H1 (cell line): ENCODE measurements at regions not wholly inside any gene's neighbourhood (a gene's known extent, or its start where the extent isn't known, plus 50 kb on each side); places are given as distances from the start of the nearest gene placed in this dataset.

Experiments used
- CTCF ChIA-PET: fragments of 300-600 bp; sonication (Branson Sonifier 250); formaldehyde crosslinking; loops from one replicate; lab custom pipeline; 2021; ENCODE audit not compliant: partially characterized antibody; lab: Charles Lee
- POLR2A ChIA-PET: fragments of 300-600 bp; sonication (Branson Sonifier 250); formaldehyde crosslinking; loops from one replicate; lab custom pipeline; 2021; ENCODE audit warnings: inconsistent platforms; ENCODE audit not compliant: partially characterized antibody; lab: Charles Lee
- DNase-seq, 2 experiments: peaks; one replicate each; pipeline versions ENCODE4 v3.0.0 to v3.0.0-alpha.2; 2010 to 2022; ENCODE audit warnings: low spot score in 2 of 2, low read depth in 1 of 2, mixed read lengths in 1 of 2
- FAIRE-seq: peaks from 2 replicates; lab custom pipeline; 2011; peaks lifted over from hg19 to GRCh38; lab: Jason Lieb, UNC
- H2AFZ ChIP-seq: 2 replicates; pipeline ENCODE4 v1.8.1; 2012; ENCODE audit warnings: low read length, inconsistent platforms
- H2AK5ac ChIP-seq: 2 replicates; pipeline ENCODE4 v1.6.1; 2013; ENCODE audit warnings: low read depth, low read length
- H2BK120ac ChIP-seq: replicated peaks from 2 replicates; pipeline ENCODE3; 2013; ENCODE audit warnings: low read depth, low read length, inconsistent platforms
- H2BK12ac ChIP-seq: 2 replicates; pipeline ENCODE4 v1.6.1; 2013; ENCODE audit warnings: low read depth, low read length
- H2BK15ac ChIP-seq: 2 replicates; pipeline ENCODE4 v1.6.1; 2013; ENCODE audit warnings: low read length
- H2BK20ac ChIP-seq: 2 replicates; pipeline ENCODE4 v1.6.1; 2013; ENCODE audit warnings: low read length
- H2BK5ac ChIP-seq: 2 replicates; pipeline ENCODE4 v1.6.1; 2013; ENCODE audit warnings: low read depth, low read length
- H3K14ac ChIP-seq: 2 replicates; pipeline ENCODE4 v1.6.1; 2013; ENCODE audit warnings: inconsistent platforms; ENCODE audit not compliant: insufficient read length
- H3K18ac ChIP-seq: 2 replicates; pipeline ENCODE4 v1.6.1; 2013; ENCODE audit warnings: low read length; ENCODE audit errors: extremely low read depth
- H3K23ac ChIP-seq: 2 replicates; pipeline ENCODE4 v1.6.1; 2013; ENCODE audit warnings: inconsistent platforms; ENCODE audit not compliant: insufficient read length
- H3K23me2 ChIP-seq: 2 replicates; pipeline ENCODE4 v1.6.1; 2013; ENCODE audit warnings: low read depth, low read length
- H3K27ac ChIP-seq: 2 replicates; pipeline ENCODE4 v1.6.1; 2011; ENCODE audit warnings: low read depth, low read length, inconsistent platforms
- H3K27me3 ChIP-seq, 4 experiments: replicated peaks in 1 of 4; 1 replicate in 1 of 4; 2 replicates in 3 of 4; pipeline versions ENCODE4 v1.6.1 to v1.8.1; 2011 to 2013; ENCODE audit warnings: low read length in 3 of 4, mild to moderate bottlenecking in 3 of 4, inconsistent platforms in 2 of 4, mixed read lengths in 2 of 4, moderate library complexity in 1 of 4; ENCODE audit not compliant: control insufficient read depth in 3 of 4, insufficient read depth in 3 of 4; ENCODE audit errors: extremely low read depth in 1 of 4
- H3K36me3 ChIP-seq, 4 experiments: 2 replicates each; pipeline versions ENCODE4 v1.6.1 to v1.8.1; 2011 to 2013; ENCODE audit warnings: mild to moderate bottlenecking in 4 of 4, low read length in 3 of 4, moderate library complexity in 2 of 4, control low read depth in 1 of 4, inconsistent platforms in 1 of 4; ENCODE audit not compliant: insufficient read depth in 4 of 4, control insufficient read depth in 2 of 4
- H3K4ac ChIP-seq: replicated peaks from 2 replicates; pipeline ENCODE3; 2013; ENCODE audit warnings: low read length, low read depth, mixed read lengths, inconsistent platforms; ENCODE audit not compliant: insufficient read length
- H3K4me1 ChIP-seq, 4 experiments: replicated peaks in 1 of 4; 1 replicate in 1 of 4; 2 replicates in 3 of 4; pipeline versions ENCODE4 v1.6.1 to v1.8.1; 2011 to 2013; ENCODE audit warnings: low read length in 3 of 4, inconsistent platforms in 2 of 4, mixed read lengths in 1 of 4; ENCODE audit not compliant: insufficient read depth in 4 of 4, control insufficient read depth in 3 of 4
- H3K4me2 ChIP-seq, 2 experiments: 2 replicates each; pipeline versions ENCODE4 v1.6.1 to v1.8.1; 2011 to 2013; ENCODE audit warnings: low read depth in 2 of 2, low read length in 2 of 2, control low read depth in 1 of 2, inconsistent platforms in 1 of 2, mild to moderate bottlenecking in 1 of 2; ENCODE audit not compliant: insufficient read depth in 1 of 2
- H3K4me3 ChIP-seq, 4 experiments: fragments of 200-600, 300-600 bp in 1 of 4; sonication (generic), shearing (Covaris generic), sonication (Bioruptor Twin) in 1 of 4; 2 replicates each; pipeline versions ENCODE4 v1.5.1 to v1.8.1; 2011 to 2016; ENCODE audit warnings: low read length in 4 of 4, low read depth in 3 of 4, control low read depth in 2 of 4, inconsistent platforms in 2 of 4, mild to moderate bottlenecking in 2 of 4, mixed read lengths in 1 of 4, moderate library complexity in 1 of 4; ENCODE audit not compliant: insufficient read depth in 2 of 4; ENCODE audit errors: extremely low read depth in 1 of 4
- H3K56ac ChIP-seq: replicated peaks from 2 replicates; pipeline ENCODE3; 2013; ENCODE audit warnings: low read depth, mild to moderate bottlenecking, mixed read lengths, low read length, inconsistent platforms; ENCODE audit not compliant: insufficient read length
- H3K79me1 ChIP-seq: 2 replicates; pipeline ENCODE4 v1.6.1; 2013; ENCODE audit warnings: low read depth, low read length, control low read depth
- H3K79me2 ChIP-seq, 2 experiments: 2 replicates each; pipeline versions ENCODE4 v1.6.1 to v1.8.1; 2012 to 2013; ENCODE audit warnings: low read length in 2 of 2, mild to moderate bottlenecking in 2 of 2, inconsistent platforms in 1 of 2; ENCODE audit not compliant: insufficient read depth in 2 of 2, control insufficient read depth in 1 of 2
- H3K9ac ChIP-seq, 4 experiments: replicated peaks in 1 of 4; 1 replicate in 1 of 4; 2 replicates in 3 of 4; pipeline versions ENCODE4 v1.6.1 to v1.8.1; 2011 to 2013; ENCODE audit warnings: low read depth in 3 of 4, low read length in 3 of 4, control low read depth in 2 of 4, mild to moderate bottlenecking in 2 of 4, moderate library complexity in 2 of 4, inconsistent platforms in 1 of 4; ENCODE audit errors: extremely low read depth in 1 of 4
- H3K9me3 ChIP-seq, 2 experiments: 2 replicates each; pipeline versions ENCODE4 v1.6.1 to v1.8.1; 2012 to 2013; ENCODE audit warnings: mild to moderate bottlenecking in 2 of 2, moderate library complexity in 2 of 2, control low read depth in 1 of 2, inconsistent platforms in 1 of 2, low read depth in 1 of 2, low read length in 1 of 2, mixed read lengths in 1 of 2; ENCODE audit not compliant: insufficient read depth in 2 of 2
- H4K20me1 ChIP-seq, 2 experiments: replicated peaks in 1 of 2; 2 replicates each; pipeline versions ENCODE3 to v1.8.1; 2011 to 2013; ENCODE audit warnings: inconsistent platforms in 2 of 2, low read length in 2 of 2, mild to moderate bottlenecking in 1 of 2; ENCODE audit not compliant: insufficient read depth in 2 of 2, control insufficient read depth in 1 of 2
- H4K5ac ChIP-seq: 2 replicates; pipeline ENCODE4 v1.6.1; 2013; ENCODE audit warnings: low read length, low read depth, mixed read lengths, inconsistent platforms; ENCODE audit not compliant: insufficient read length
- H4K8ac ChIP-seq: 2 replicates; pipeline ENCODE4 v1.8.0; 2013; ENCODE audit warnings: mild to moderate bottlenecking, moderate library complexity, low read length, inconsistent platforms; ENCODE audit not compliant: insufficient read depth; ENCODE audit errors: extremely low read depth
- H4K91ac ChIP-seq: replicated peaks from 2 replicates; pipeline ENCODE3; 2013; ENCODE audit warnings: low read length, mixed read lengths, inconsistent platforms; ENCODE audit not compliant: insufficient read length
- KDM1A ChIP-seq: fragments of 200-600, 300-600 bp; sonication (generic); IDR thresholded peaks from 2 replicates; pipeline ENCODE4 v1.7.1; 2016; ENCODE audit warnings: mild to moderate bottlenecking, low read length, borderline replicate concordance
- PHF8 ChIP-seq: fragments of 200-600 bp; sonication (generic); conservative IDR thresholded peaks from 2 replicates; pipeline ENCODE4 v1.7.1; 2012; ENCODE audit warnings: low read depth, mild to moderate bottlenecking, inconsistent platforms, low read length, moderate library complexity
- SAP30 ChIP-seq: fragments of 300-600 bp; sonication (generic); IDR thresholded peaks from 2 replicates; pipeline ENCODE4 v1.7.1; 2012; ENCODE audit warnings: low read length, moderate library complexity, mild to moderate bottlenecking, inconsistent platforms; ENCODE audit not compliant: insufficient read depth, insufficient replicate concordance
- SIN3A ChIP-seq, 2 experiments: IDR thresholded peaks in 1 of 2; conservative IDR thresholded peaks in 1 of 2; 2 replicates each; pipeline ENCODE4 v1.6.1; 2011 to 2012; ENCODE audit warnings: low read length in 2 of 2, improper control_type of control experiment in 1 of 2, low read depth in 1 of 2, mild to moderate bottlenecking in 1 of 2
- SP1 ChIP-seq: IDR thresholded peaks from 2 replicates; pipeline ENCODE4 v1.6.1; 2011; ENCODE audit warnings: low read depth, low read length
- WGBS, 2 experiments: shearing (Covaris generic) in 1 of 2; methylation state at CpG; one replicate each; pipeline versions ENCODE4 v1.1.6 to v1.1.7; 2013 to 2015; ENCODE audit warnings: low lambda C conversion rate in 2 of 2, mixed read lengths in 2 of 2, inconsistent platforms in 1 of 2, low coverage in 1 of 2, missing lambda C conversion rate in 1 of 2; ENCODE audit not compliant: insufficient replicate concordance in 2 of 2, insufficient coverage in 1 of 2, insufficient read length in 1 of 2; ENCODE audit errors: extremely low coverage in 1 of 2, missing lambda C conversion rate in 1 of 2; 5-methylcytosine and 5-hydroxymethylcytosine counted together

- Histone ChIP-seq H4K20me1 (no peaks in the 10 kb centered on the region), H2BK120ac (no peak overlapping the region), H4K5ac (no peak overlapping the region), H3K18ac (no peak overlapping the region), H3K27me3 (no peaks in the 10 kb centered on the region), H2BK12ac (no peak overlapping the region), H3K9me3 (no peaks in the 10 kb centered on the region), H3K4me2 (no peak overlapping the region)
- CTCF ChIA-PET = no interaction called here
- TF ChIP-seq SP1 = no peak
- no peak for TF ChIP-seq SAP30
- TF ChIP-seq KDM1A = no peak
- TF ChIP-seq SIN3A (conservative IDR thresholded peaks at IDR 0.05 in 1 of 2, IDR thresholded peaks at IDR 0.05 in 1 of 2; ENCODE audit: low read depth in 1 of 2, low read length in 2 of 2) = no peak
- no peak for TF ChIP-seq PHF8
- TF ChIP-seq, all 59 proteins: peak for 0
- POLR2A ChIA-PET = no interaction called here
- H3K56ac ChIP-seq = no peak overlapping the region
- WGBS, 2 experiments = 94% methylated on average over 1 of the region's 1 CpG; no CpG with 5 or more reads in 1 of the 2 experiments
- H3K79me1 ChIP-seq = no peaks in the 10 kb centered on the region
- H3K14ac ChIP-seq = no peak overlapping the region
- no peak overlapping the region for H3K4ac ChIP-seq
- no peak overlapping the region for H2AFZ ChIP-seq
- no peaks in the 10 kb centered on the region for H3K36me3 ChIP-seq
- DNase-seq (no peak), FAIRE-seq (no peak)
- no peak overlapping the region for H4K91ac ChIP-seq
- no peak overlapping the region for H3K4me3 ChIP-seq
- H2BK20ac ChIP-seq = no peak overlapping the region
- no peak overlapping the region for H3K27ac ChIP-seq
- no peak overlapping the region for H4K8ac ChIP-seq
- no peaks in the 10 kb centered on the region for H3K4me1 ChIP-seq
- H3K9ac ChIP-seq = no peak overlapping the region
- H3K79me2 ChIP-seq = no peaks in the 10 kb centered on the region
- no peak overlapping the region for H2BK15ac ChIP-seq
- H3K23me2 ChIP-seq = no peaks in the 10 kb centered on the region
- no peak overlapping the region for H2AK5ac ChIP-seq
- H2BK5ac ChIP-seq = no peak overlapping the region
- no peak overlapping the region for H3K23ac ChIP-seq
These were observed 134.4 kb downstream of the GXYLT1 start for GRCh38 chr12:42010257-42010656.
